Thyroid gland (tissue), 4 donors: ENCODE measurements at regions not wholly inside any gene's neighbourhood (a gene's known extent, or its start where the extent isn't known, plus 50 kb on each side); places are given as distances from the start of the nearest gene placed in this dataset.

Experiments used
- POLR2A ChIP-seq, 2 donors: fragments of 450-650 bp; IDR thresholded peaks; one replicate each; pipeline ENCODE4 v1.6.1; 2017; ENCODE audit warnings: antibody characterized with exemption in 2 of 2, mild to moderate bottlenecking in 2 of 2, moderate library complexity in 1 of 2
- TF ChIP-seq, protein P1 (sequence below), 6 experiments: fragments of 200-600 bp in 3 of 6; fragments of 450-650 bp in 3 of 6; sonication (generic) in 3 of 6; IDR thresholded peaks; one replicate each; pipeline ENCODE4 v1.5.1; 2016 to 2019; ENCODE audit warnings: antibody characterized with exemption in 6 of 6, mild to moderate bottlenecking in 2 of 6, inconsistent platforms in 1 of 6, moderate library complexity in 1 of 6

DNA sequence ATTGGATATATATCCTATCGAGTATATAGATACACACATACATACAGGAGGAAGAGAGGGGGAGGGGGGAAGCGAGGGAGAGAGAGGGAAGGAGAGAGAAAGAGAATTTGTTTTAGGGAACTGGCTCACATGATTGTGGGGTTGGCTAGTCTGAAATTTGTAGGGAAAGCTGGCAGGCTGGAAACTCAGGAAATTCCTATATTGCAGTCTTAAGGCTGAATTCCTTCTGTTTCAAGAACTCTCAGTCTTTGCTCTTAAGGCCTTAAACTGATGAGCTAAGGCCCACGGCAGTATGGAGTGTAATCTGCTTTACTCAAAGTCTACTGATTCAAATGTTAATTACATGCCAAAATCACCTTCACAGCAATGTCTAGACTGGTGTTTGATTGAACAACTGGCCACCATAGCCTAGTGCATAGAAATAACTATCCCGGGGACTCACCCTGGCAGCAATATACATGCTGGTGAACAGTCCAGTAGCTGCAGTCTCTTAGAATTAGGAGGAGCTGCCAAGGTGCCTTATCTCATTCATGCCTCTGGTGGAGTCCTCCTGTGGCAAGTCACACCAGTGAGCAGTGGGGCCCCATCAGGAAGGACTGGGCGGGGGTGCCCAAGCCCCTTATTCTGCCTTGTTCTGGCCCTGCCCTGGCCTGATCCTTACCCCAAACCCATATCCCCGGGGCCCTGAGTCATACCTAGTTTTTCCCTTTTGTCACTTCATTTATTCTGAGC lies 59.7 kb upstream of the AMPD3 start:
- TF ChIP-seq, protein P1, sequence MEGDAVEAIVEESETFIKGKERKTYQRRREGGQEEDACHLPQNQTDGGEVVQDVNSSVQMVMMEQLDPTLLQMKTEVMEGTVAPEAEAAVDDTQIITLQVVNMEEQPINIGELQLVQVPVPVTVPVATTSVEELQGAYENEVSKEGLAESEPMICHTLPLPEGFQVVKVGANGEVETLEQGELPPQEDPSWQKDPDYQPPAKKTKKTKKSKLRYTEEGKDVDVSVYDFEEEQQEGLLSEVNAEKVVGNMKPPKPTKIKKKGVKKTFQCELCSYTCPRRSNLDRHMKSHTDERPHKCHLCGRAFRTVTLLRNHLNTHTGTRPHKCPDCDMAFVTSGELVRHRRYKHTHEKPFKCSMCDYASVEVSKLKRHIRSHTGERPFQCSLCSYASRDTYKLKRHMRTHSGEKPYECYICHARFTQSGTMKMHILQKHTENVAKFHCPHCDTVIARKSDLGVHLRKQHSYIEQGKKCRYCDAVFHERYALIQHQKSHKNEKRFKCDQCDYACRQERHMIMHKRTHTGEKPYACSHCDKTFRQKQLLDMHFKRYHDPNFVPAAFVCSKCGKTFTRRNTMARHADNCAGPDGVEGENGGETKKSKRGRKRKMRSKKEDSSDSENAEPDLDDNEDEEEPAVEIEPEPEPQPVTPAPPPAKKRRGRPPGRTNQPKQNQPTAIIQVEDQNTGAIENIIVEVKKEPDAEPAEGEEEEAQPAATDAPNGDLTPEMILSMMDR (IDR thresholded peaks at IDR 0.05), result no peak
- TF ChIP-seq POLR2A (IDR thresholded peaks at IDR 0.05), result no peak
